ENCODE measurements at regions not wholly inside any gene's neighbourhood (a gene's known extent, or its start where the extent isn't known, plus 50 kb on each side); places are given as distances from the start of the nearest gene placed in this dataset.

DNA sequence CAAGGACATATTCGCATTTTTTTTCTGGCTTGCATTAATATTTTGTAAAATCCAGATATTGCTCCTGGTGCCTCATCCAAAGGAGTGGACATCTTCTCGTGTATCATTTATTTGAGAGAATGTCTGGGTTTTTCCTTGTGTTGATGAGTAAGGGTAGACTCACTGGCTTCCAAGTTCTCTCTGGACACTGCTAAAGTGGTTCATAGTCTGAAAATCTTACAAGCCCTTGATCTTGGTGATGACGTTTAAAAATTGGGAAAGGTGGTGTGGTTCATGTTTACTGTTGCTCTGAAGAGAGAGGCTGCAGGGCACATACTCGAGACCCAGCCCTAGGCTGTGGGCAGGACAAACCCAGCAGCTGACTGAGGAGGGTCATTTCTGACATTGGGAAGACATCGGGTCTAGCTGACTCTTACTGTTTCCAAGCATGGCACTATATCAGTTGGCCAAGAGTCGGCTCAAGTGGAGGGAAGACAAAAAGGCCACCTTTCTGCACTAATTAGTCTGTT lies 296.2 kb downstream of the LMX1A start:
- TF ChIP-seq EZH2 (IDR thresholded peaks at IDR 0.05; ENCODE audit: low read length, missing control alignments) = no peak
- TF ChIP-seq, protein P1, sequence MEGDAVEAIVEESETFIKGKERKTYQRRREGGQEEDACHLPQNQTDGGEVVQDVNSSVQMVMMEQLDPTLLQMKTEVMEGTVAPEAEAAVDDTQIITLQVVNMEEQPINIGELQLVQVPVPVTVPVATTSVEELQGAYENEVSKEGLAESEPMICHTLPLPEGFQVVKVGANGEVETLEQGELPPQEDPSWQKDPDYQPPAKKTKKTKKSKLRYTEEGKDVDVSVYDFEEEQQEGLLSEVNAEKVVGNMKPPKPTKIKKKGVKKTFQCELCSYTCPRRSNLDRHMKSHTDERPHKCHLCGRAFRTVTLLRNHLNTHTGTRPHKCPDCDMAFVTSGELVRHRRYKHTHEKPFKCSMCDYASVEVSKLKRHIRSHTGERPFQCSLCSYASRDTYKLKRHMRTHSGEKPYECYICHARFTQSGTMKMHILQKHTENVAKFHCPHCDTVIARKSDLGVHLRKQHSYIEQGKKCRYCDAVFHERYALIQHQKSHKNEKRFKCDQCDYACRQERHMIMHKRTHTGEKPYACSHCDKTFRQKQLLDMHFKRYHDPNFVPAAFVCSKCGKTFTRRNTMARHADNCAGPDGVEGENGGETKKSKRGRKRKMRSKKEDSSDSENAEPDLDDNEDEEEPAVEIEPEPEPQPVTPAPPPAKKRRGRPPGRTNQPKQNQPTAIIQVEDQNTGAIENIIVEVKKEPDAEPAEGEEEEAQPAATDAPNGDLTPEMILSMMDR (conservative IDR thresholded peaks at IDR 0.05 in 1 of 2, IDR thresholded peaks at IDR 0.05 in 1 of 2; ENCODE audit: low read depth in 1 of 2, low read length in 2 of 2) = no peak

DNA sequence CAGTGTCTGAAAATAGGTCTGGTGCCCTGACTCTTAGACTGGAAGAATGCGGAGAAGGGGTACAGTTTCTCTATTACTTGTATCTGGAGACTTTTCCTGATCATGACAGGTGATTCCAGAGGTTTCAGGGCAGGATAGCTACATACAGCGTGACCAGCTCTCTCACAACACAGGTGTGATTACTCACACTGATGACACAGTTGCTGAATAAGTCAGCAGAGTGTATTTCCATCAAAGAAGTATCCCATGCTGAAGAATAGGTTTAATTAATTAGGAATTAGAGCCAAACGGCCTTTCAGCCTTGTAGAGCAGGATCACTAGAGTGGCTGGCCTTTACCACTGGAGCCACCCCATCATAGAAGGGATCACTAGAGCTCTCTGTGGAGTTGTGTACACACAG lies 298.6 kb downstream of the LMX1A start:
- Histone ChIP-seq H3K27ac (ENCODE audit: insufficient read depth, low read length) (no peak overlapping the region), H3K9ac (ENCODE audit: insufficient read depth, low read length) (no peak overlapping the region), H3K36me3 (ENCODE audit: control insufficient read depth, insufficient read depth, low read length) (no peaks in the 10 kb centered on the region), H3K4me1 (ENCODE audit: control insufficient read depth, extremely low read depth, insufficient read depth, low read length) (no peaks in the 10 kb centered on the region), H3K9me3 (ENCODE audit: control insufficient read depth, insufficient read depth, low read depth, low read length) (no peaks in the 10 kb centered on the region), H3K79me2 (ENCODE audit: control insufficient read depth, insufficient read depth, low read length) (no peaks in the 10 kb centered on the region), H4K20me1 (ENCODE audit: control insufficient read depth, extremely low read depth, insufficient read depth, low read length) (no peaks in the 10 kb centered on the region), H2AFZ (ENCODE audit: low read length) (no peak overlapping the region), H3K4me2 (ENCODE audit: extremely low read depth, insufficient read depth, low read length) (no peak overlapping the region), H3K27me3 (ENCODE audit: control insufficient read depth, insufficient read depth, low read length) (no peaks in the 10 kb centered on the region), H3K4me3 (replicated peaks in 1 of 4; ENCODE audit: control extremely low read depth in 1 of 4, insufficient read depth in 1 of 4, low read depth in 3 of 4, low read length in 4 of 4) (no peak overlapping the region)
- DNase-seq (ENCODE audit: low read depth in 2 of 2) = no peak
- TF ChIP-seq EZH2 (IDR thresholded peaks at IDR 0.05; ENCODE audit: low read length, missing control alignments) = no peak
- TF ChIP-seq, protein P1 (conservative IDR thresholded peaks at IDR 0.05 in 1 of 2, IDR thresholded peaks at IDR 0.05 in 1 of 2; ENCODE audit: low read depth in 1 of 2, low read length in 2 of 2) = no peak

More for the DNA sequence above, 296.2 kb downstream of the LMX1A start:
- H3K79me2 ChIP-seq (ENCODE audit: control insufficient read depth, insufficient read depth, low read length) = no peaks in the 10 kb centered on the region
- H2AFZ ChIP-seq (ENCODE audit: low read length) = no peak overlapping the region
- no peak overlapping the region for H3K27ac ChIP-seq (ENCODE audit: insufficient read depth, low read length)
- no peaks in the 10 kb centered on the region for H3K27me3 ChIP-seq (ENCODE audit: control insufficient read depth, insufficient read depth, low read length)
- no peak overlapping the region for H3K4me3 ChIP-seq (replicated peaks in 1 of 4; ENCODE audit: control extremely low read depth in 1 of 4, insufficient read depth in 1 of 4, low read depth in 3 of 4, low read length in 4 of 4)
- H3K36me3 ChIP-seq (ENCODE audit: control insufficient read depth, insufficient read depth, low read length) = no peaks in the 10 kb centered on the region
- no peak overlapping the region for H3K4me2 ChIP-seq (ENCODE audit: extremely low read depth, insufficient read depth, low read length)
- H3K4me1 ChIP-seq (ENCODE audit: control insufficient read depth, extremely low read depth, insufficient read depth, low read length) = no peaks in the 10 kb centered on the region
- no peak for DNase-seq (ENCODE audit: low read depth in 2 of 2)
- no peak overlapping the region for H3K9ac ChIP-seq (ENCODE audit: insufficient read depth, low read length)
- no peaks in the 10 kb centered on the region for H4K20me1 ChIP-seq (ENCODE audit: control insufficient read depth, extremely low read depth, insufficient read depth, low read length)
- no peaks in the 10 kb centered on the region for H3K9me3 ChIP-seq (ENCODE audit: control insufficient read depth, insufficient read depth, low read depth, low read length)

- H3K27ac ChIP-seq (ENCODE audit: insufficient read depth, low read length) = no peak overlapping the region
- no peak overlapping the region for H3K4me3 ChIP-seq (replicated peaks in 1 of 4; ENCODE audit: control extremely low read depth in 1 of 4, insufficient read depth in 1 of 4, low read depth in 3 of 4, low read length in 4 of 4)
- H3K4me2 ChIP-seq (ENCODE audit: extremely low read depth, insufficient read depth, low read length) = no peak overlapping the region
- no peaks in the 10 kb centered on the region for H3K79me2 ChIP-seq (ENCODE audit: control insufficient read depth, insufficient read depth, low read length)
- no peaks in the 10 kb centered on the region for H3K36me3 ChIP-seq (ENCODE audit: control insufficient read depth, insufficient read depth, low read length)
- no peaks in the 10 kb centered on the region for H3K9me3 ChIP-seq (ENCODE audit: control insufficient read depth, insufficient read depth, low read depth, low read length)
- TF ChIP-seq EZH2 (IDR thresholded peaks at IDR 0.05; ENCODE audit: low read length, missing control alignments) = no peak
- TF ChIP-seq, protein P1 (conservative IDR thresholded peaks at IDR 0.05 in 1 of 2, IDR thresholded peaks at IDR 0.05 in 1 of 2; ENCODE audit: low read depth in 1 of 2, low read length in 2 of 2) = no peak
- no peaks in the 10 kb centered on the region for H4K20me1 ChIP-seq (ENCODE audit: control insufficient read depth, extremely low read depth, insufficient read depth, low read length)
- no peak overlapping the region for H3K9ac ChIP-seq (ENCODE audit: insufficient read depth, low read length)
- H3K27me3 ChIP-seq (ENCODE audit: control insufficient read depth, insufficient read depth, low read length) = no peaks in the 10 kb centered on the region
- no peak for DNase-seq (ENCODE audit: low read depth in 2 of 2)
- no peaks in the 10 kb centered on the region for H3K4me1 ChIP-seq (ENCODE audit: control insufficient read depth, extremely low read depth, insufficient read depth, low read length)
- H2AFZ ChIP-seq (ENCODE audit: low read length) = no peak overlapping the region
Measured at GRCh38 chr1:165056914-165057313, 299.6 kb downstream of the LMX1A start.
